ENCODE measurements at regions not wholly inside any gene's neighbourhood (a gene's known extent, or its start where the extent isn't known, plus 50 kb on each side); places are given as distances from the start of the nearest gene placed in this dataset.

DNA sequence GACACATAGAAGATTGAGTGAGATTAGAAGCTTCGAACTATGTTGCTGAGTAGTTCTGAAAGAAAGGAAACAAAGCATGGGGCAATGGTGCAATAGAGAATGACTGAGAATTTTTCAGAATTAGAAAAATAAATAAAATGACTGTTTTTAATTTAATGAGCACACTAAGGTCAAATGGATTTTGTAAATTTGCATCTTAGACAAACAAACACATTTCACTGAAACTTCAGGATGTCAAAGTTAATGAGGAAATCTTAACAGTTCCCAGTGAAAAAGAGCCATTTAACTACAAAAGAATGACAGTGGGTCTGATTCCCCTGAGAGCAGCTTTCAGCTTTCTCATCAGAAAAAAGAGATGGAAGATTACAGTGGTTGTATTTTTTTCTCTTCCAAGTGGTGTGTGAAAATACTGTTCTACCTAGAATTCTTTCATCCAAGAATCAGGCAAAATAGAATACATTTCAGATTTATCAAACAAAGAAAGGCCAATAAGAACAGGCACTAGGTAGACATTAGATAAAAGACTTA, 591.9 kb downstream of the SEMA5A start:
- TF ChIP-seq POLR2A (IDR thresholded peaks at IDR 0.05; ENCODE audit: extremely low read depth, insufficient read length): no peak
- TF ChIP-seq, protein P1, sequence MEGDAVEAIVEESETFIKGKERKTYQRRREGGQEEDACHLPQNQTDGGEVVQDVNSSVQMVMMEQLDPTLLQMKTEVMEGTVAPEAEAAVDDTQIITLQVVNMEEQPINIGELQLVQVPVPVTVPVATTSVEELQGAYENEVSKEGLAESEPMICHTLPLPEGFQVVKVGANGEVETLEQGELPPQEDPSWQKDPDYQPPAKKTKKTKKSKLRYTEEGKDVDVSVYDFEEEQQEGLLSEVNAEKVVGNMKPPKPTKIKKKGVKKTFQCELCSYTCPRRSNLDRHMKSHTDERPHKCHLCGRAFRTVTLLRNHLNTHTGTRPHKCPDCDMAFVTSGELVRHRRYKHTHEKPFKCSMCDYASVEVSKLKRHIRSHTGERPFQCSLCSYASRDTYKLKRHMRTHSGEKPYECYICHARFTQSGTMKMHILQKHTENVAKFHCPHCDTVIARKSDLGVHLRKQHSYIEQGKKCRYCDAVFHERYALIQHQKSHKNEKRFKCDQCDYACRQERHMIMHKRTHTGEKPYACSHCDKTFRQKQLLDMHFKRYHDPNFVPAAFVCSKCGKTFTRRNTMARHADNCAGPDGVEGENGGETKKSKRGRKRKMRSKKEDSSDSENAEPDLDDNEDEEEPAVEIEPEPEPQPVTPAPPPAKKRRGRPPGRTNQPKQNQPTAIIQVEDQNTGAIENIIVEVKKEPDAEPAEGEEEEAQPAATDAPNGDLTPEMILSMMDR (IDR thresholded peaks at IDR 0.05; ENCODE audit: low read depth, low read length): no peak
